Breast epithelium (tissue), 3 donors: ENCODE measurements at regions not wholly inside any gene's neighbourhood (a gene's known extent, or its start where the extent isn't known, plus 50 kb on each side); places are given as distances from the start of the nearest gene placed in this dataset.

Experiments
- CTCF ChIP-seq, 3 donors: fragments of 450-650 bp; IDR thresholded peaks; one replicate each; pipeline ENCODE4 v1.5.1; 2016 to 2017; ENCODE audit warnings: antibody characterized with exemption in 3 of 3, mild to moderate bottlenecking in 3 of 3, moderate library complexity in 3 of 3
- POLR2A ChIP-seq: fragments of 450-650 bp; IDR thresholded peaks from one replicate; pipeline ENCODE4 v1.6.1; 2016; ENCODE audit warnings: antibody characterized with exemption, mild to moderate bottlenecking, moderate library complexity
- POLR2AphosphoS5 ChIP-seq, 3 donors: sonication (generic); formaldehyde crosslinking; IDR thresholded peaks; one replicate each; pipeline ENCODE4 v1.6.1; 2017; ENCODE audit warnings: antibody characterized with exemption in 3 of 3

GRCh38 chr14:55900749-55901148 lies 217.5 kb upstream of the PELI2 start:
- TF ChIP-seq CTCF (IDR thresholded peaks at IDR 0.05), result no peak
- TF ChIP-seq POLR2AphosphoS5 (IDR thresholded peaks at IDR 0.05), result no peak
- TF ChIP-seq POLR2A, result no peak
